ENCODE measurements at regions not wholly inside any gene's neighbourhood (a gene's known extent, or its start where the extent isn't known, plus 50 kb on each side); places are given as distances from the start of the nearest gene placed in this dataset.

DNA sequence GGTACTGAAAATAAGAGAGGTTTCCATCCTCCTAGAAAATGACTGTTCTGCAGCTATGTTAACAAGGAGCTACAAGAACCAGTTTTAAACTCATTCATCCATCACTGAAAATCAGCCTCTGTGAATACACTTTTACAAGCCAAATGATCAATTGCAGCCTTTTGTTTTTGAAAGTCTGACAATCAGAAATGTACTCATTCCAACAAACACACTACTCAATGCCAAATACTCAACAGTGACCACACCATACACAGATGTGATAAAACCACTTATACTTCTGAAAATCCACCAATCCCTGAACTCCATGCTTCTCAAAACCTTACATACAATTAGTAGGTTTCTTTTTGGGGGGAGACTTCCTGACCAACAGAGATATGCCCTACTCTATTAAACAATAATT lies 663.9 kb upstream of the CHAC2 start:
- no peak for TF ChIP-seq POLR2A (IDR thresholded peaks at IDR 0.05)
- TF ChIP-seq, protein P1, sequence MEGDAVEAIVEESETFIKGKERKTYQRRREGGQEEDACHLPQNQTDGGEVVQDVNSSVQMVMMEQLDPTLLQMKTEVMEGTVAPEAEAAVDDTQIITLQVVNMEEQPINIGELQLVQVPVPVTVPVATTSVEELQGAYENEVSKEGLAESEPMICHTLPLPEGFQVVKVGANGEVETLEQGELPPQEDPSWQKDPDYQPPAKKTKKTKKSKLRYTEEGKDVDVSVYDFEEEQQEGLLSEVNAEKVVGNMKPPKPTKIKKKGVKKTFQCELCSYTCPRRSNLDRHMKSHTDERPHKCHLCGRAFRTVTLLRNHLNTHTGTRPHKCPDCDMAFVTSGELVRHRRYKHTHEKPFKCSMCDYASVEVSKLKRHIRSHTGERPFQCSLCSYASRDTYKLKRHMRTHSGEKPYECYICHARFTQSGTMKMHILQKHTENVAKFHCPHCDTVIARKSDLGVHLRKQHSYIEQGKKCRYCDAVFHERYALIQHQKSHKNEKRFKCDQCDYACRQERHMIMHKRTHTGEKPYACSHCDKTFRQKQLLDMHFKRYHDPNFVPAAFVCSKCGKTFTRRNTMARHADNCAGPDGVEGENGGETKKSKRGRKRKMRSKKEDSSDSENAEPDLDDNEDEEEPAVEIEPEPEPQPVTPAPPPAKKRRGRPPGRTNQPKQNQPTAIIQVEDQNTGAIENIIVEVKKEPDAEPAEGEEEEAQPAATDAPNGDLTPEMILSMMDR (IDR thresholded peaks at IDR 0.05), result no peak
- no peak overlapping the region for H3K4me3 ChIP-seq (ENCODE audit: low read depth, poor library complexity, severe bottlenecking)
- DNase-seq (ENCODE audit: low spot score in 2 of 2), result no peak
- intact Hi-C loops (cut with DNase I; ENCODE audit: low total_unique reads), result no loop called here

DNA sequence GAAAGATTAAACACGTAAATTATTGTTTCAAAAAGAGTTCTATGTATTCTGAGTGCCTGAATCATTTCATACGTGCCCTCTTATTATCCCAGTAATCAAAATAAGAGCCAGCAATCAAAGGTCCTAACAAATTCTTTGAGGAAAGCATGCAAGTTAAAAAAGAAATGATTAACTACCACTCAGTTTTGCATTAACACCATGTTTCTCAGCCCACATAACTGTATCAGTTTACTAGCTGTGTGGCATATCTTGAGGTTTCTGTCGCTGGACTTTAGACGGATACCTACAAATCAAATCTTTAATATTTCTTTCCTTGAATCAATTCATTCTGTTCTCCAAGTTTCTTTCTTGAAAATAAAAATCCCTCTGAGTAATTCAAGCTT lies 668.9 kb upstream of the CHAC2 start:
- DNase-seq (ENCODE audit: low spot score in 2 of 2), result no peak
- TF ChIP-seq, protein P1 (IDR thresholded peaks at IDR 0.05), result no peak
- no peak for TF ChIP-seq POLR2A (IDR thresholded peaks at IDR 0.05)
- H3K4me3 ChIP-seq (ENCODE audit: low read depth, poor library complexity, severe bottlenecking), result no peak overlapping the region
- intact Hi-C loops (cut with DNase I; ENCODE audit: low total_unique reads), result no loop called here
- 84% methylated on average over 4 of the region's 4 CpGs for WGBS, 2 donors

DNA sequence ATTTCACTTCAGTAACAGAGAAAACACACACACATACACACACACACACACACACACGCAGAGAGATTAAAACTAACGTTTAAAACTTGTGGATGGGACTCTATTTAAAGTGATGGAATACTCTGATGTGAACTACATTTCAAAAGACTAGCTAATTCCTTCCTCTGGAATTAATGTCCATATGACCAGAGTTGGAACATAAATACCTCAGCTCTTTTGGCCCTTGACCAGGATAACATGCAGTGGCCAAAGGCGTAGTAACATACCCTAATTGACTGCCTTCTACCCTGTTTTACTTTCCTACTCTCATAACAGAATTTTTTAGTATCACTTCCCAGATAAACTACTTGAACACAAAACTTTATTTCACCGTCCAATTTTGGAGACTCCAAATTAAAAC lies 671.3 kb upstream of the CHAC2 start:
- no peak for DNase-seq (ENCODE audit: low spot score in 2 of 2)
- H3K4me3 ChIP-seq (ENCODE audit: low read depth, poor library complexity, severe bottlenecking), result no peak overlapping the region
- TF ChIP-seq, protein P1 (IDR thresholded peaks at IDR 0.05), result no peak
- TF ChIP-seq POLR2A (IDR thresholded peaks at IDR 0.05), result no peak
- intact Hi-C loops (cut with DNase I; ENCODE audit: low total_unique reads), result no loop called here
- 69 to 72% methylated on average over 4 of the region's 4 CpGs for WGBS, 2 donors

DNA sequence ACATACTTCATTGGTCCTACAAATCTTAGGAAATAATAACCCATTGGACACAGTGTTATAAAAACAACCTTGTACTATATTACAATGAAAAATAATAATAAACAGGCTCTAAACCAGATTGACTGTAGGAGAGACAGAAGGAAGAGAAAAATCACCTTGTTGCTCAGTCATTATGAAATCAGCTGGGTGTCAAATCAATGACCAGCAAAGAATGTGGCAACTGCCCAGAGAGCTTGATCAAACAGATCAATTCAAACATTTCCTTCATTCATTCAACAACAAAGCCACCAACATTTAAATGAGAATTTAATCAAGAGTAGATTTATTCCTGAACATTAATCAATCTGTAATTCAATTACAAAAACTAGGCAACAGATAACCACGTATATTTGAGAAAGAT lies 671.9 kb upstream of the CHAC2 start:
- DNase-seq (ENCODE audit: low spot score in 2 of 2), result no peak
- no peak overlapping the region for H3K4me3 ChIP-seq (ENCODE audit: low read depth, poor library complexity, severe bottlenecking)
- 71 to 72% methylated on average over 1 of the region's 1 CpG for WGBS, 2 donors
- intact Hi-C loops (cut with DNase I; ENCODE audit: low total_unique reads), result no loop called here
- TF ChIP-seq, protein P1 (IDR thresholded peaks at IDR 0.05), result no peak
- no peak for TF ChIP-seq POLR2A (IDR thresholded peaks at IDR 0.05)

DNA sequence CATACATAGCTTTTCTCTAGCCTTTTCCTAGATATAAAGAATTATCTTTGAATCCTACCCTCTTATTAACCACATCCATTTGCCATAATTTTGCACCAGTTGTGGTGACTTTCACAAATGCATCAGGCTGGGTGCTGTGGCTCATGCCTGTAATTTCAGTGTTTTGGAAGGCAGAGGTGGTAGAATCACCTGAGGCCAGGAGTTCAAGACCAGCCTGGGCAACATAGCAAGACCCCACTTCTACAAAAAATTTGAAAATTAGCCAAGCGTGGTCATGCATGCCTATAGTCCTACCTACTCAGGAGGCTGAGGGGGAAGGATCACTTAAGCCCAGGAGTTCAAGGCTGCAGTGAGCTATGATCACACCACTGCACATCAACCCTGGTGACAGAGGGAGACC lies 672.4 kb upstream of the CHAC2 start:
- no peak for DNase-seq (ENCODE audit: low spot score in 2 of 2)
- intact Hi-C loops (cut with DNase I; ENCODE audit: low total_unique reads), result no loop called here
- no peak for TF ChIP-seq POLR2A (IDR thresholded peaks at IDR 0.05)
- TF ChIP-seq, protein P1 (IDR thresholded peaks at IDR 0.05), result no peak
- H3K4me3 ChIP-seq (ENCODE audit: low read depth, poor library complexity, severe bottlenecking), result no peak overlapping the region
- WGBS, 2 donors, result 96 to 100% methylated on average over 1 of the region's 1 CpG

DNA sequence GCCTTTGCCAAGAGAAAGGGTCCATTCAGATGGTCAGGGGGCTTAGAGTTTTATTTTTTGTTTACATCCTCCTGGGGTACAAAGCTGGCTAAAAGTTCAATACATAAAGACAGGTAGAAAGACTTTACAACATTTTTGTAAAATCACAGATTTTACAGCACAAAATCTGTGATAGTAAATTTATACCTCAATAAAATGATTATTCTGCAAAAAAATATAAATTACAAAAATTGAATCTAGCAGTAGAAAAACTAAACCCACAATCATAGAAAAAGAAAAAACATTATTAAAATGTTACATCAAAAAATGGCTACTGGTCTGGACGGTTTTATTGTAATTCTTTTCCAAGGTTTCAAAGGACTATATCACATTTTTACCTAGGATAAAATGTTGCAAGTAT lies 674.2 kb upstream of the CHAC2 start:
- 74 to 78% methylated on average over 1 of the region's 1 CpG for WGBS, 2 donors
- intact Hi-C loops (cut with DNase I; ENCODE audit: low total_unique reads), result no loop called here
- DNase-seq (ENCODE audit: low spot score in 2 of 2), result no peak
- no peak overlapping the region for H3K4me3 ChIP-seq (ENCODE audit: low read depth, poor library complexity, severe bottlenecking)
- TF ChIP-seq, protein P1 (IDR thresholded peaks at IDR 0.05), result no peak
- TF ChIP-seq POLR2A (IDR thresholded peaks at IDR 0.05), result no peak

Measured in lower leg skin (tissue), 4 donors.